ENCODE measurements at regions not wholly inside any gene's neighbourhood (a gene's known extent, or its start where the extent isn't known, plus 50 kb on each side); places are given as distances from the start of the nearest gene placed in this dataset.
A peak's percentile ranks its signal among the peaks of the same experiment; 100 is the strongest.

GRCh38 chr2:67564076-67564475, 166.9 kb downstream of the ETAA1 start:
- TF ChIP-seq EP300 (IDR thresholded peaks at IDR 0.05) (no peak), POLR2AphosphoS5 (IDR thresholded peaks at IDR 0.05) (no peak), POLR2A (IDR thresholded peaks at IDR 0.05; ENCODE audit: low read depth) (no peak), CTCF (IDR thresholded peaks at IDR 0.05) (no peak)
- Histone ChIP-seq H3K27me3 (no peaks in the 10 kb centered on the region), H3K4me1 (peaks cover 4 to 8% (median 7%) of the 10 kb centered on the region in 4 donors), H3K4me3 (no peak overlapping the region), H3K27ac (replicated peaks in 1 of 4) (no peak overlapping the region), H3K9me3 (no peaks in the 10 kb centered on the region), H3K36me3 (no peaks in the 10 kb centered on the region)
- intact Hi-C loops (cut with DNase I) = no loop called here
- no peak for DNase-seq (ENCODE audit: extremely low spot score)
- 77% methylated on average over 3 of the region's 3 CpGs for WGBS

DNA sequence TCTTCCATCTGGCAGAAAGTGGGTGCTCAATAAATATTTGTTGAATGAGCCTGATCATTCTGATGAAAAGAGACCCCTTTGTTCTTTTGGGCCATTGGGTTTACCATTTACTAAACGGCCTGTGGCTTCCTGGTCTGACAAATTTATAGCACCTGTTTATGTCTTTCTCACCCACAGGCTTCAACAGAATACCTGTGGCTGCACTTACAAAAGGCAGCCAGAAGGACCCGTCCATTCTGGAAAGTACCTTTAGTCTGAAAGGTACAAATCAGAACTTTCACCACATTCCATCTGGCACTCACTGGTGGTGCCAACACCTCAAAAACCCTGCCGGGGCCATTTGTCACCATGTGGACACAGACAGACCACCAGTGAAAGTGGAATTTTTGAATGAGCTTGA, 167.5 kb downstream of the ETAA1 start:
- no peaks in the 10 kb centered on the region for H3K27me3 ChIP-seq
- H3K27ac ChIP-seq (replicated peaks in 1 of 4) = no peak overlapping the region
- 74% methylated on average over 3 of the region's 3 CpGs for WGBS
- H3K4me3 ChIP-seq = no peak overlapping the region
- intact Hi-C loops (cut with DNase I) = no loop called here
- no peaks in the 10 kb centered on the region for H3K36me3 ChIP-seq
- no peak for DNase-seq (ENCODE audit: extremely low spot score)
- TF ChIP-seq POLR2AphosphoS5 (IDR thresholded peaks at IDR 0.05) (no peak), EP300 (IDR thresholded peaks at IDR 0.05) (no peak), POLR2A (IDR thresholded peaks at IDR 0.05; ENCODE audit: low read depth) (no peak), CTCF (IDR thresholded peaks at IDR 0.05) (no peak)
- peaks cover 4 to 8% (median 7%) of the 10 kb centered on the region in 4 donors for H3K4me1 ChIP-seq
- no peaks in the 10 kb centered on the region for H3K9me3 ChIP-seq

DNA sequence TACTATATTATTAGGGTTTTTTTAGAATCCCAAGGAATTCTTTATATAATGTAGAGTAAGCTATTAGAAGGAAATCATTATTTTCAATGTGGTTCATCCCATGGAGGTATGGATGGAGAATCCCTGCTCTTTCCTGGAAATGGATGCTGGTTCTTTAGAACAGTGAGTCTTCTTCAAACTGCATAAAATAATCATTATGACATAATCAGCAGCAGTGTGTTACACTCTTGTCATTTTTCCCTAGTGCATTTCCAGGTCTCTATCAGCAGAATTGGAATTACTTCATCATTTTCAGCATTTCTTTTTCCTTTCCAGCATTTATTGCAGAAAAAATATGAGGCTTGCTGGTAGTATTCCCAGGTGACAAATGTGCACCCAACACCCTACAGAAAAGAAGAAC, 168.1 kb downstream of the ETAA1 start:
- intact Hi-C loops (cut with DNase I) = no loop called here
- Histone ChIP-seq H3K4me3 (no peak overlapping the region), H3K36me3 (no peaks in the 10 kb centered on the region), H3K9me3 (no peaks in the 10 kb centered on the region), H3K27me3 (no peaks in the 10 kb centered on the region), H3K4me1 (peaks cover 4 to 8% (median 7%) of the 10 kb centered on the region in 4 donors), H3K27ac (replicated peaks in 1 of 4) (no peak overlapping the region)
- TF ChIP-seq POLR2A (IDR thresholded peaks at IDR 0.05; ENCODE audit: low read depth) (no peak), CTCF (IDR thresholded peaks at IDR 0.05) (no peak), EP300 (IDR thresholded peaks at IDR 0.05) (no peak), POLR2AphosphoS5 (IDR thresholded peaks at IDR 0.05) (no peak)
- no peak for DNase-seq (ENCODE audit: extremely low spot score)

DNA sequence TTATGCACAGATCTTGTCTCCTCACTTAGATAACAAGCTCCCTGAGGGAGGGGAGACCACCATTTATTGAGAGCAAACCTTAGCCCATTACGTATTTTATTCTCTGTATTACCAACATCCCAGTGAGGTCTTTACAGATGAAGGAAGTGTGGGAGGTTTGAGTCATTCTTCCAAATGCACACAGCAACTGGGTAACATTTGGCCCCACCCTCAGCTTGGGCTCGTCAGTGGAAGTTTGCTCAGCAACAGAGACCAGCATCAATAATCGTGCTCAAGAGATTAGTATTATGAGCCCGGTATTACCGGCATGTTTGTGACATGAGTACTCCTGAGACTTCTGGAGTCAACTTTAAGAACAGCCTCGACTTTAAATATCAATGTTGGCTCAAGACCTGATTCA, 168.6 kb downstream of the ETAA1 start:
- TF ChIP-seq POLR2AphosphoS5 (IDR thresholded peaks at IDR 0.05) (no peak), EP300 (IDR thresholded peaks at IDR 0.05) (no peak), CTCF (IDR thresholded peaks at IDR 0.05) (no peak), POLR2A (IDR thresholded peaks at IDR 0.05; ENCODE audit: low read depth) (no peak)
- Histone ChIP-seq H3K9me3 (no peaks in the 10 kb centered on the region), H3K4me3 (no peak overlapping the region), H3K36me3 (no peaks in the 10 kb centered on the region), H3K4me1 (peaks cover 4 to 8% (median 7%) of the 10 kb centered on the region in 4 donors), H3K27me3 (no peaks in the 10 kb centered on the region), H3K27ac (replicated peaks in 1 of 4) (no peak overlapping the region)
- 76% methylated on average over 6 of the region's 6 CpGs for WGBS
- intact Hi-C loops (cut with DNase I) = no loop called here
- DNase-seq (ENCODE audit: extremely low spot score) = peak; percentile 72

DNA sequence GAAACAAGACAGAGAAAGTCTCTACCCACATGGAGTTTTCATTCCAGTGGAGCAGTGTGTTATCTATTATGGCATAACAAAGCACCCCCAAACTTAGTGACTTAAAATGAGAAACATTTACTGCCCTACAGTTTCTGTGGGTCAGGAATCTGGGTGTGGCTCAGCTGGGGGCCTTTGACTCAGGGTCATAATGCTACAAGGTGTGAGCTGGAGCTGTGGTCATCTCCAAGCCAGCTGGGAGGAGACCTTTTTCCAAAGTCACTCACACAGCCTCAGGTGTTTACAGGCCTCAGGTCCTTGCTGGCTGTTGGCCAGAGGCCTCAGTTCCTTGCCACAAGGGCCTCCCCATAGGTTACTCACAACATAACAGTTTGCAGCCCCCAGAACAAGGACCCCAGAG, 169.2 kb downstream of the ETAA1 start:
- H3K27ac ChIP-seq (replicated peaks in 1 of 4) = no peak overlapping the region
- H3K9me3 ChIP-seq = no peaks in the 10 kb centered on the region
- TF ChIP-seq CTCF (IDR thresholded peaks at IDR 0.05) (no peak), EP300 (IDR thresholded peaks at IDR 0.05) (no peak), POLR2AphosphoS5 (IDR thresholded peaks at IDR 0.05) (no peak), POLR2A (IDR thresholded peaks at IDR 0.05; ENCODE audit: low read depth) (no peak)
- no peak overlapping the region for H3K4me3 ChIP-seq
- intact Hi-C loops (cut with DNase I) = no loop called here
- no peaks in the 10 kb centered on the region for H3K36me3 ChIP-seq
- peaks cover 3 to 5% (median 4%) of the 10 kb centered on the region in 4 donors for H3K4me1 ChIP-seq
- H3K27me3 ChIP-seq = no peaks in the 10 kb centered on the region
- DNase-seq (ENCODE audit: extremely low spot score) = no peak
